ENCODE measurements at regions not wholly inside any gene's neighbourhood (a gene's known extent, or its start where the extent isn't known, plus 50 kb on each side); places are given as distances from the start of the nearest gene placed in this dataset.

DNA sequence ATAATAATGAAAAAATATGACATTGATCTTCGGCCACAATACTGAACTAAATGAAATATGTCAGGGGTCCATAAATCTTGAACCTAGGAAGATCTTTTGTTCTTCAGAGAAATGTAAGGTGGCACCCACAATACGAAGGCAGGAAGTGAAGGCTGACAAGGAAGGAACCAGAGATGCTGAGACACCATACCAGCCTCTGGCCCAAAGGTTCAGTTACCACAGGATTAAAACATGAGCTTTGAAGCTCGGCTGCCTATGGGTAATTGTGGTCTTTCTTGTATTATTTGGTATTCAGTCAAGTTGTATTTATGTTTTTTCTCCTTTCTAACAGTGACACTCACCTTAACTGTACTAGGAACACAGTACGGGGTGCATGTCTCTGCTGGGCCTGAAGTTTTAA lies 448.8 kb upstream of the SETBP1 start:
- no peaks in the 10 kb centered on the region for H3K36me3 ChIP-seq (ENCODE audit: control insufficient read depth in 1 of 2, insufficient read depth in 2 of 2, low read depth in 1 of 2, low read length in 2 of 2)
- no peak overlapping the region for H3K27ac ChIP-seq (ENCODE audit: low read length, poor library complexity, severe bottlenecking)
- no peak overlapping the region for H2BK15ac ChIP-seq (ENCODE audit: low read depth, poor library complexity, severe bottlenecking)
- no peak overlapping the region for H2AFZ ChIP-seq (ENCODE audit: low read depth, low read length)
- no peak overlapping the region for H4K91ac ChIP-seq (ENCODE audit: low read length)
- H3K79me1 ChIP-seq (replicated peaks; ENCODE audit: low read length, poor library complexity, severe bottlenecking) = no peaks in the 10 kb centered on the region
- H3K27me3 ChIP-seq (ENCODE audit: control insufficient read depth in 1 of 2, insufficient read depth in 1 of 2, low read length in 2 of 2) = no peaks in the 10 kb centered on the region
- DNase-seq = no peak
- H3K4me2 ChIP-seq (ENCODE audit: low read length, poor library complexity, severe bottlenecking) = no peak overlapping the region
- no peak overlapping the region for H3K4ac ChIP-seq (ENCODE audit: low read depth in 1 of 2, low read length in 2 of 2)
- H3K4me1 ChIP-seq (ENCODE audit: control insufficient read depth, insufficient read depth, low read depth, low read length) = no peaks in the 10 kb centered on the region
- no peak overlapping the region for H3K4me3 ChIP-seq (ENCODE audit: insufficient read depth in 1 of 2, low read depth in 1 of 2, low read length in 2 of 2)
- H2BK120ac ChIP-seq (ENCODE audit: low read depth, low read length) = no peak overlapping the region
- 80% methylated on average over 3 of the region's 4 CpGs for WGBS
- H2BK12ac ChIP-seq (ENCODE audit: low read length in 2 of 2) = no peak overlapping the region
- H3K23ac ChIP-seq (ENCODE audit: low read length in 2 of 2) = no peak overlapping the region
- H3K18ac ChIP-seq (ENCODE audit: low read depth in 1 of 2, low read length in 2 of 2) = no peak overlapping the region
- no peak overlapping the region for H3K14ac ChIP-seq (ENCODE audit: low read length in 2 of 2)
- H4K8ac ChIP-seq (ENCODE audit: low read length) = no peak overlapping the region
- no peak overlapping the region for H2BK5ac ChIP-seq (ENCODE audit: low read depth, low read length, poor library complexity, severe bottlenecking)
- H3K9me3 ChIP-seq (ENCODE audit: control insufficient read depth, low read length) = no peaks in the 10 kb centered on the region
- no peak overlapping the region for H3K9ac ChIP-seq (ENCODE audit: low read length)
- H2AK5ac ChIP-seq (ENCODE audit: low read length, severe bottlenecking) = no peak overlapping the region

DNA sequence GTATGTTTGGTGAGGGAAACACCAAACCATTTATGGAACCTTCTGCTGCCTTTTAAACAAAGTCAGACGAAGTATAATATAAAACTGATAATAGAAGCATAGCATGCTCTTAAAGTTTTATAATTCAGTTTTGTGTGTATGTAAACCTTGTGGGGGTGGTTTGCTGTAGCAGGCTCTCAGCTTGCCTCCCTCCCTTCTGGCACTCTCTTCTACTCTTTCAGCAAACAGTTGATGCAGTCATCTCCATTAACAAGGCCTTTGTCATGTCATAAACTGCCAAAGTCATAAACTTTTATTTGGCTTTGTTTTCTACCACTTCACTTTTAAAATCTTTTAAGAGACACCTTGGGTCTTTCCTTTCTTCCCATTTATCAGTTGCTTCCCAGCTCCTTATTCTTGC lies 448.2 kb upstream of the SETBP1 start:
- no peak overlapping the region for H3K4me3 ChIP-seq (ENCODE audit: insufficient read depth in 1 of 2, low read depth in 1 of 2, low read length in 2 of 2)
- H2AFZ ChIP-seq (ENCODE audit: low read depth, low read length) = no peak overlapping the region
- no peaks in the 10 kb centered on the region for H3K9me3 ChIP-seq (ENCODE audit: control insufficient read depth, low read length)
- H4K8ac ChIP-seq (ENCODE audit: low read length) = no peak overlapping the region
- WGBS = no CpG with 5 or more reads among the region's 1 CpG
- no peak overlapping the region for H3K23ac ChIP-seq (ENCODE audit: low read length in 2 of 2)
- H3K27ac ChIP-seq (ENCODE audit: low read length, poor library complexity, severe bottlenecking) = no peak overlapping the region
- H3K18ac ChIP-seq (ENCODE audit: low read depth in 1 of 2, low read length in 2 of 2) = no peak overlapping the region
- no peak overlapping the region for H3K4me2 ChIP-seq (ENCODE audit: low read length, poor library complexity, severe bottlenecking)
- H2BK120ac ChIP-seq (ENCODE audit: low read depth, low read length) = no peak overlapping the region
- no peak overlapping the region for H2BK5ac ChIP-seq (ENCODE audit: low read depth, low read length, poor library complexity, severe bottlenecking)
- H2BK15ac ChIP-seq (ENCODE audit: low read depth, poor library complexity, severe bottlenecking) = no peak overlapping the region
- H3K27me3 ChIP-seq (ENCODE audit: control insufficient read depth in 1 of 2, insufficient read depth in 1 of 2, low read length in 2 of 2) = no peaks in the 10 kb centered on the region
- H3K9ac ChIP-seq (ENCODE audit: low read length) = no peak overlapping the region
- no peak overlapping the region for H3K4ac ChIP-seq (ENCODE audit: low read depth in 1 of 2, low read length in 2 of 2)
- H3K79me1 ChIP-seq (replicated peaks; ENCODE audit: low read length, poor library complexity, severe bottlenecking) = no peaks in the 10 kb centered on the region
- no peak overlapping the region for H4K91ac ChIP-seq (ENCODE audit: low read length)
- no peak overlapping the region for H3K14ac ChIP-seq (ENCODE audit: low read length in 2 of 2)
- H2BK12ac ChIP-seq (ENCODE audit: low read length in 2 of 2) = no peak overlapping the region
- no peak for DNase-seq
- H2AK5ac ChIP-seq (ENCODE audit: low read length, severe bottlenecking) = no peak overlapping the region
- no peaks in the 10 kb centered on the region for H3K36me3 ChIP-seq (ENCODE audit: control insufficient read depth in 1 of 2, insufficient read depth in 2 of 2, low read depth in 1 of 2, low read length in 2 of 2)
- H3K4me1 ChIP-seq (ENCODE audit: control insufficient read depth, insufficient read depth, low read depth, low read length) = no peaks in the 10 kb centered on the region

DNA sequence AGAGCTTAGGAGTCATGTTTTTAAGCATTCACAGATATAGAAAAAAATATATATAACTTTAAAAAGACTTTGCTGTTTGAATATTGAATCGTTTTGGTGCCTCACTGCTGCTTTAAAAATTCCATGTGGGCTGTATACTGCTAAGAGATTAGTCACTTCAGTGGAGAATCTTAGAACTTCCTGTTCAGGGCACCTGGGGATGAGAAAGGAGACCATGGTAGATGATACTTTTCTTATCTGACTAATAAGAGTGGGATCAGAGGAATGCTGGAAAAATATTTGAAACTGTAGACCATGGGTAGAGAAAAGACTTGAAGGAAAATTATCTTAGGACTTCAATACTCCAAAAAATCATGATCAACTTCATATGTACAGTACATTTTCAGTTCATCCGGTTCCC lies 442.2 kb upstream of the SETBP1 start:
- no peak overlapping the region for H3K14ac ChIP-seq (ENCODE audit: low read length in 2 of 2)
- H2BK5ac ChIP-seq (ENCODE audit: low read depth, low read length, poor library complexity, severe bottlenecking) = no peak overlapping the region
- no peak overlapping the region for H3K27ac ChIP-seq (ENCODE audit: low read length, poor library complexity, severe bottlenecking)
- WGBS = 61% methylated on average over 2 of the region's 2 CpGs
- H3K9ac ChIP-seq (ENCODE audit: low read length) = no peak overlapping the region
- no peak overlapping the region for H2AFZ ChIP-seq (ENCODE audit: low read depth, low read length)
- H2BK12ac ChIP-seq (ENCODE audit: low read length in 2 of 2) = no peak overlapping the region
- no peak overlapping the region for H3K4me2 ChIP-seq (ENCODE audit: low read length, poor library complexity, severe bottlenecking)
- H3K79me1 ChIP-seq (replicated peaks; ENCODE audit: low read length, poor library complexity, severe bottlenecking) = no peaks in the 10 kb centered on the region
- no peaks in the 10 kb centered on the region for H3K9me3 ChIP-seq (ENCODE audit: control insufficient read depth, low read length)
- H3K4me1 ChIP-seq (ENCODE audit: control insufficient read depth, insufficient read depth, low read depth, low read length) = no peaks in the 10 kb centered on the region
- H2BK120ac ChIP-seq (ENCODE audit: low read depth, low read length) = no peak overlapping the region
- H2AK5ac ChIP-seq (ENCODE audit: low read length, severe bottlenecking) = no peak overlapping the region
- H3K23ac ChIP-seq (ENCODE audit: low read length in 2 of 2) = no peak overlapping the region
- no peak overlapping the region for H3K4me3 ChIP-seq (ENCODE audit: insufficient read depth in 1 of 2, low read depth in 1 of 2, low read length in 2 of 2)
- H3K27me3 ChIP-seq (ENCODE audit: control insufficient read depth in 1 of 2, insufficient read depth in 1 of 2, low read length in 2 of 2) = no peaks in the 10 kb centered on the region
- H3K18ac ChIP-seq (ENCODE audit: low read depth in 1 of 2, low read length in 2 of 2) = no peak overlapping the region
- DNase-seq = no peak
- no peaks in the 10 kb centered on the region for H3K36me3 ChIP-seq (ENCODE audit: control insufficient read depth in 1 of 2, insufficient read depth in 2 of 2, low read depth in 1 of 2, low read length in 2 of 2)
- H4K91ac ChIP-seq (ENCODE audit: low read length) = no peak overlapping the region
- H2BK15ac ChIP-seq (ENCODE audit: low read depth, poor library complexity, severe bottlenecking) = no peak overlapping the region
- H4K8ac ChIP-seq (ENCODE audit: low read length) = no peak overlapping the region
- H3K4ac ChIP-seq (ENCODE audit: low read depth in 1 of 2, low read length in 2 of 2) = no peak overlapping the region

DNA sequence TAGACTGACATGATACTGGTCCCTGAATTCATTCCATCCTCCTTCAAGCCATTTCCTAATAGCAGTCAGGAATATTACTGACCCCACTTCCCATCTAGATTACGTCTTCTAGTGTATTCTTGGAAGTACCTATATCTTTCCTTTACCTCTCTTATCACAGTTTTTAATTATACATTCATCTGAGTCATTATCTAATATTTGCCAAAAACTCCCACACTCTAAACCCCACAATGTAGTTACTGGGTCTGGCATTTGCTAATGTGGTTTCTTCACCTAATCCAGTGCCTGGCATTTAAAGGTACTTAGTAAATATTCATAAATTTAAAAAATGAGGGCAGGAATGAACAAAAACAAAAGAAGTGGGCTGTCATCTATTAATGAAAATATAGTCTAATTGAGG lies 441.8 kb upstream of the SETBP1 start:
- H3K14ac ChIP-seq (ENCODE audit: low read length in 2 of 2) = no peak overlapping the region
- no peak overlapping the region for H2BK5ac ChIP-seq (ENCODE audit: low read depth, low read length, poor library complexity, severe bottlenecking)
- no peak overlapping the region for H2AK5ac ChIP-seq (ENCODE audit: low read length, severe bottlenecking)
- no peaks in the 10 kb centered on the region for H3K36me3 ChIP-seq (ENCODE audit: control insufficient read depth in 1 of 2, insufficient read depth in 2 of 2, low read depth in 1 of 2, low read length in 2 of 2)
- DNase-seq = no peak
- H2BK15ac ChIP-seq (ENCODE audit: low read depth, poor library complexity, severe bottlenecking) = no peak overlapping the region
- no peaks in the 10 kb centered on the region for H3K9me3 ChIP-seq (ENCODE audit: control insufficient read depth, low read length)
- no peak overlapping the region for H3K4ac ChIP-seq (ENCODE audit: low read depth in 1 of 2, low read length in 2 of 2)
- H3K23ac ChIP-seq (ENCODE audit: low read length in 2 of 2) = no peak overlapping the region
- H3K27ac ChIP-seq (ENCODE audit: low read length, poor library complexity, severe bottlenecking) = no peak overlapping the region
- H2BK12ac ChIP-seq (ENCODE audit: low read length in 2 of 2) = no peak overlapping the region
- H3K79me1 ChIP-seq (replicated peaks; ENCODE audit: low read length, poor library complexity, severe bottlenecking) = no peaks in the 10 kb centered on the region
- no peak overlapping the region for H3K4me2 ChIP-seq (ENCODE audit: low read length, poor library complexity, severe bottlenecking)
- H3K18ac ChIP-seq (ENCODE audit: low read depth in 1 of 2, low read length in 2 of 2) = no peak overlapping the region
- no peak overlapping the region for H3K4me3 ChIP-seq (ENCODE audit: insufficient read depth in 1 of 2, low read depth in 1 of 2, low read length in 2 of 2)
- WGBS = 94% methylated on average over 1 of the region's 1 CpG
- no peak overlapping the region for H4K91ac ChIP-seq (ENCODE audit: low read length)
- no peak overlapping the region for H4K8ac ChIP-seq (ENCODE audit: low read length)
- no peak overlapping the region for H3K9ac ChIP-seq (ENCODE audit: low read length)
- no peaks in the 10 kb centered on the region for H3K4me1 ChIP-seq (ENCODE audit: control insufficient read depth, insufficient read depth, low read depth, low read length)
- no peak overlapping the region for H2BK120ac ChIP-seq (ENCODE audit: low read depth, low read length)
- no peaks in the 10 kb centered on the region for H3K27me3 ChIP-seq (ENCODE audit: control insufficient read depth in 1 of 2, insufficient read depth in 1 of 2, low read length in 2 of 2)
- H2AFZ ChIP-seq (ENCODE audit: low read depth, low read length) = no peak overlapping the region
